Right lobe of liver (tissue), 4 donors: ENCODE measurements at regions not wholly inside any gene's neighbourhood (a gene's known extent, or its start where the extent isn't known, plus 50 kb on each side); places are given as distances from the start of the nearest gene placed in this dataset.

ENCODE experiments used
- CTCF ChIP-seq, 4 donors: fragments of 200-600 bp in 3 of 4; fragments of 450-650 bp in 1 of 4; IDR thresholded peaks; one replicate each; pipeline versions ENCODE4 v1.5.1 to v1.8.0; 2016 to 2022; ENCODE audit warnings: antibody characterized with exemption in 4 of 4, mild to moderate bottlenecking in 2 of 4
- POLR2A ChIP-seq: fragments of 450-650 bp; IDR thresholded peaks from one replicate; pipeline ENCODE4 v1.6.1; 2017; ENCODE audit warnings: antibody characterized with exemption, mild to moderate bottlenecking
- donor health status: DM: no; HTN: no; CAD: no.
- donor health status: DM: no; HTN: no; CAD: no.
- donor health status: DM: no; HTN: yes; CAD: no.

DNA sequence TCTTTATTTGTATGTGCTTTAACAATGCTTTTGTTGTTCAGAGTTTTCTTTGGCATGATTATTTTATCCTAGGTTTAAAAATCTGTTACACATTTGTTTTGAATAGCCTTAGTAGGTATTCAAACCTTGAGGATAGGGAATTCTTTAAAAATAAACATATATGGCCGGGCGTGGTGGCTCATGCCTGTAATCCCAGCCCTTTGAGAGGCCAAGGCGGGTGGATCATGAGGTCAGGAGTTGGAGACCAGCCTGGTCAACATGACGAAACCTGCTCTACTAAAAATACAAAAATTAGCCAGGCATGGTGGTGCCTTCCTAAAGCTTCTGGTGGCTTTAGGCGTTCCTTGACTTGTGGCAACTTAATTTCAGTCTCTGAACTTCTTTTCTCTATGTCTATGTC, 743.3 kb upstream of the EPHA6 start:
- TF ChIP-seq CTCF (IDR thresholded peaks at IDR 0.05) (no peak), POLR2A (no peak)
